ENCODE measurements at regions not wholly inside any gene's neighbourhood (a gene's known extent, or its start where the extent isn't known, plus 50 kb on each side); places are given as distances from the start of the nearest gene placed in this dataset.
A peak's percentile ranks its signal among the peaks of the same experiment; 100 is the strongest.

GRCh38 chr9:82513242-82513751 is 524.7 kb downstream of the SPATA31D1 start:
- no peak for DNase-seq (ENCODE audit: low read depth)
- H3K4me3 ChIP-seq (ENCODE audit: low read length), result no peak overlapping the region
- TF ChIP-seq, protein P1, sequence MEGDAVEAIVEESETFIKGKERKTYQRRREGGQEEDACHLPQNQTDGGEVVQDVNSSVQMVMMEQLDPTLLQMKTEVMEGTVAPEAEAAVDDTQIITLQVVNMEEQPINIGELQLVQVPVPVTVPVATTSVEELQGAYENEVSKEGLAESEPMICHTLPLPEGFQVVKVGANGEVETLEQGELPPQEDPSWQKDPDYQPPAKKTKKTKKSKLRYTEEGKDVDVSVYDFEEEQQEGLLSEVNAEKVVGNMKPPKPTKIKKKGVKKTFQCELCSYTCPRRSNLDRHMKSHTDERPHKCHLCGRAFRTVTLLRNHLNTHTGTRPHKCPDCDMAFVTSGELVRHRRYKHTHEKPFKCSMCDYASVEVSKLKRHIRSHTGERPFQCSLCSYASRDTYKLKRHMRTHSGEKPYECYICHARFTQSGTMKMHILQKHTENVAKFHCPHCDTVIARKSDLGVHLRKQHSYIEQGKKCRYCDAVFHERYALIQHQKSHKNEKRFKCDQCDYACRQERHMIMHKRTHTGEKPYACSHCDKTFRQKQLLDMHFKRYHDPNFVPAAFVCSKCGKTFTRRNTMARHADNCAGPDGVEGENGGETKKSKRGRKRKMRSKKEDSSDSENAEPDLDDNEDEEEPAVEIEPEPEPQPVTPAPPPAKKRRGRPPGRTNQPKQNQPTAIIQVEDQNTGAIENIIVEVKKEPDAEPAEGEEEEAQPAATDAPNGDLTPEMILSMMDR (conservative IDR thresholded peaks at IDR 0.05; ENCODE audit: low read depth, low read length), result no peak

DNA sequence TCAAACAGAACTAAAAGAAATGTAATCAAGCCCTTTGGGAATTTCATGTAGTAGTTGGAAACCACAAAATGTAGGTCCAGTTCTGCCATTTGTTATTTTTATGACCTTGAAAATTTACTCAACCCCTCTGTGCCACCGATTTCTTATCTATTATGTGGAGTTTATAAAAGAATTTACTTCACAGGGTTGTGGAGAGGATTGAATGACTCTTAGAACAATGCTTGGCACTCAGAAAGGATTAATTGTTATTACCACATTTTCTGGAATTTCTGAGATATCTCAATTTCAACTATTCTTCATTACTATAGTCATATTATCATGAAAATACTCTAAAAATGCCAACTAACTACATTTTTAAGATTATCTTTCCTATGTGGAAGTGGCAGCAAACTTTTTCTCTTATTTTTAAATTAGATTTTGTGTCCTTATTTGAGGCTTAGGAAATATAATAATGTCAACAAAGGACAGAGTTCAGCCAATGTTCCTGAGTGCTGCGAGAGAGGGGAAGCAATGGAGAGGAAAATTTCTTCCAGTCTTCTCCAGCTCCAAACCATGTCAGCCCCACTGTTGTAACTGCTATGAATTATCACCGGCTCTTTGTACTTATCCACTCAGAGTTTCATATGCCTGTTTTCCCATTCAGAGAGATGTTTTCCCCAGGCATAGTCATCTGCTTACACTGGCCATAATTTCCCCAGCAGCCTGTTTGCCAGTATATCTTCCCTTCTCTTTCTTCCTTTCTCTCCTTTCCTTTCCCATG is 525.6 kb downstream of the SPATA31D1 start:
- H3K4me3 ChIP-seq (ENCODE audit: low read length), result no peak overlapping the region
- no peak for DNase-seq (ENCODE audit: low read depth)
- TF ChIP-seq, protein P1 (conservative IDR thresholded peaks at IDR 0.05; ENCODE audit: low read depth, low read length), result no peak

- H3K4me3 ChIP-seq (ENCODE audit: low read length), result no peak overlapping the region
- TF ChIP-seq, protein P1 (conservative IDR thresholded peaks at IDR 0.05; ENCODE audit: low read depth, low read length), result no peak
- no peak for DNase-seq (ENCODE audit: low read depth)
Observed at GRCh38 chr9:82518868-82519267, 530.3 kb downstream of the SPATA31D1 start.

- TF ChIP-seq, protein P1 (conservative IDR thresholded peaks at IDR 0.05; ENCODE audit: low read depth, low read length), result no peak
- H3K4me3 ChIP-seq (ENCODE audit: low read length), result no peak overlapping the region
- DNase-seq (ENCODE audit: low read depth), result no peak
Observed at GRCh38 chr9:82519332-82519731, 530.8 kb downstream of the SPATA31D1 start.

DNA sequence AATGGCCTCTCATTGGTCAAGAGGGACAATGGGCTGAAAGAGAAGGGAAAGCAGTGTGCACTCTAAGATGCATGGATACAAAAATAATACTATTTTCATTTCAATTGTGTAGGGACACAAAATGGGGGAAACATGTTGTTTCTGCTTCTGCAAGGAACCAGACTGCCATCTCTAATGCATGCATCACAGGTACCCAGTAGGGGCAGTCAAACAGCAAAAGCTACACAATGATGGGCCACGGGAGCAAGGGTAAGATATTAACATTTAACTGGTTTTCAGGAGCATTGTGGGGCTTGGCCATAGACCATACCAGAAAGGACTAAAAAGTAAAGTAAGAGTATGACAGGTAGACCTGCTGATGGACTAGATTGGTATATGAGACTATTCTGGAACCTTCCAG is 535.8 kb downstream of the SPATA31D1 start:
- TF ChIP-seq, protein P1 (conservative IDR thresholded peaks at IDR 0.05; ENCODE audit: low read depth, low read length), result no peak

GRCh38 chr9:82526577-82526976 is 536.4 kb downstream of the RASEF start:
- TF ChIP-seq, protein P1 (conservative IDR thresholded peaks at IDR 0.05; ENCODE audit: low read depth, low read length), result no peak
- DNase-seq (ENCODE audit: low read depth), result no peak
- H3K4me3 ChIP-seq (ENCODE audit: low read length), result no peak overlapping the region

More for the DNA sequence above, 535.8 kb downstream of the SPATA31D1 start:
- no peak overlapping the region for H3K4me3 ChIP-seq (ENCODE audit: low read length)
- DNase-seq (ENCODE audit: low read depth), result no peak

GRCh38 chr9:82531795-82532194 is 531.1 kb downstream of the RASEF start:
- DNase-seq (ENCODE audit: low read depth), result peak; percentile 94
- TF ChIP-seq, protein P1 (conservative IDR thresholded peaks at IDR 0.05; ENCODE audit: low read depth, low read length), result no peak
- H3K4me3 ChIP-seq (ENCODE audit: low read length), result no peak overlapping the region
